IMR-90 (cell line): ENCODE measurements at regions not wholly inside any gene's neighbourhood (a gene's known extent, or its start where the extent isn't known, plus 50 kb on each side); places are given as distances from the start of the nearest gene placed in this dataset.

Source experiments
- ATAC-seq: fragments of 200-7000 bp; cut with Tn5 transposase; 2 replicates; pipeline ENCODE4 v1.9.1; 2020; ENCODE audit warnings: low read depth, mild to moderate bottlenecking, moderate library complexity
- BruUV-seq: library from RNA; stranded (reverse); fragments of 400-500 nt; replicated peaks from 2 replicates; lab custom pipeline; 2021; lab: Mats Ljungman, UMichigan
- CTCF ChIA-PET: fragments of 300-600 bp; formaldehyde crosslinking; extraction: SDS; loops from one replicate; lab custom pipeline; 2021; ENCODE audit warnings: antibody characterized with exemption; lab: Yijun Ruan, JAX
- POLR2A ChIA-PET: fragments of 300-600 bp; sonication (Branson Sonifier 250); formaldehyde crosslinking; loops from one replicate; lab custom pipeline; 2022; ENCODE audit warnings: antibody characterized with exemption; ENCODE audit not compliant: unreplicated experiment; lab: Charles Lee
- DNase-seq: peaks from one replicate; pipeline ENCODE4 v3.0.0; 2013
- H2AFZ ChIP-seq: replicated peaks from 2 replicates; pipeline ENCODE3; 2013; ENCODE audit warnings: low read length, mild to moderate bottlenecking; ENCODE audit not compliant: poor library complexity
- H2AK5ac ChIP-seq: 2 replicates; pipeline ENCODE4 v1.6.1; 2013; ENCODE audit warnings: low read depth, low read length, inconsistent platforms
- H2AK9ac ChIP-seq: replicated peaks from 2 replicates; pipeline ENCODE3; 2013; ENCODE audit warnings: mild to moderate bottlenecking, low read depth, low read length, moderate library complexity; ENCODE audit not compliant: poor library complexity
- H2BK120ac ChIP-seq: 2 replicates; pipeline ENCODE4 v1.6.1; 2013; ENCODE audit warnings: low read depth, low read length, inconsistent platforms
- H2BK15ac ChIP-seq: 3 replicates; pipeline ENCODE4 v1.6.1; 2013; ENCODE audit warnings: low read depth, low read length, inconsistent platforms
- H2BK20ac ChIP-seq: 2 replicates; pipeline ENCODE4 v1.6.1; 2013; ENCODE audit warnings: low read depth, mild to moderate bottlenecking, inconsistent platforms, low read length, moderate library complexity
- H2BK5ac ChIP-seq: 2 replicates; pipeline ENCODE4 v1.6.1; 2013; ENCODE audit warnings: mild to moderate bottlenecking, low read depth, low read length, inconsistent platforms; ENCODE audit not compliant: poor library complexity, severe bottlenecking
- H3K14ac ChIP-seq: replicated peaks from 2 replicates; pipeline ENCODE4 v1.6.1; 2013; ENCODE audit warnings: low read depth, low read length, inconsistent platforms
- H3K18ac ChIP-seq: 2 replicates; pipeline ENCODE4 v1.6.1; 2013; ENCODE audit warnings: low read depth, low read length, control low read depth
- H3K23ac ChIP-seq: 2 replicates; pipeline ENCODE4 v1.6.1; 2013; ENCODE audit warnings: low read depth, low read length, inconsistent platforms
- H3K27ac ChIP-seq: 2 replicates; pipeline ENCODE4 v1.5.1; 2013; ENCODE audit warnings: mild to moderate bottlenecking, control low read depth, low read length; ENCODE audit not compliant: insufficient read depth
- H3K27me3 ChIP-seq: 2 replicates; pipeline ENCODE4 v1.6.1; 2013; ENCODE audit warnings: low read length; ENCODE audit not compliant: control insufficient read depth, insufficient read depth
- H3K36me3 ChIP-seq: 2 replicates; pipeline ENCODE4 v1.6.1; 2013; ENCODE audit warnings: low read length, mixed read lengths; ENCODE audit not compliant: control insufficient read depth, insufficient read depth
- H3K4ac ChIP-seq: 2 replicates; pipeline ENCODE4 v1.6.1; 2013; ENCODE audit warnings: low read depth, low read length, inconsistent platforms
- H3K4me1 ChIP-seq: 2 replicates; pipeline ENCODE4 v1.6.1; 2013; ENCODE audit warnings: low read length, mixed read lengths; ENCODE audit not compliant: control insufficient read depth, insufficient read depth
- H3K4me2 ChIP-seq: 2 replicates; pipeline ENCODE4 v1.6.1; 2013; ENCODE audit warnings: low read depth, mild to moderate bottlenecking, control low read depth, low read length, moderate library complexity
- H3K4me3 ChIP-seq: 2 replicates; pipeline ENCODE4 v1.5.1; 2013; ENCODE audit warnings: low read depth, mild to moderate bottlenecking, control low read depth, low read length, moderate library complexity; ENCODE audit not compliant: insufficient read depth
- H3K56ac ChIP-seq: 2 replicates; pipeline ENCODE4 v1.6.1; 2013; ENCODE audit warnings: low read length, inconsistent platforms; ENCODE audit not compliant: insufficient read depth; ENCODE audit errors: extremely low read depth
- H3K79me1 ChIP-seq, 2 experiments: 2 replicates each; pipeline ENCODE4 v1.6.1; 2013; ENCODE audit warnings: low read length in 2 of 2, inconsistent platforms in 1 of 2, low read depth in 1 of 2
- H3K9ac ChIP-seq: 2 replicates; pipeline ENCODE4 v1.6.1; 2013; ENCODE audit warnings: low read depth, low read length, control low read depth
- H3K9me1 ChIP-seq: 2 replicates; pipeline ENCODE4 v1.6.1; 2013; ENCODE audit warnings: low read length, inconsistent platforms; ENCODE audit not compliant: insufficient read depth
- H3K9me3 ChIP-seq: 2 replicates; pipeline ENCODE4 v1.6.1; 2013; ENCODE audit warnings: low read length; ENCODE audit not compliant: control insufficient read depth, insufficient read depth
- H4K20me1 ChIP-seq: 2 replicates; pipeline ENCODE4 v1.6.1; 2013; ENCODE audit warnings: low read length, inconsistent platforms; ENCODE audit not compliant: insufficient read depth
- H4K5ac ChIP-seq: 2 replicates; pipeline ENCODE4 v1.6.1; 2013; ENCODE audit warnings: mild to moderate bottlenecking, low read depth, low read length, control low read depth
- H4K8ac ChIP-seq, 2 experiments: 2 replicates each; pipeline ENCODE4 v1.6.1; 2013; ENCODE audit warnings: low read depth in 2 of 2, low read length in 2 of 2, control low read depth in 1 of 2, inconsistent platforms in 1 of 2
- H4K91ac ChIP-seq: 2 replicates; pipeline ENCODE4 v1.6.1; 2013; ENCODE audit warnings: low read depth, low read length, inconsistent platforms; ENCODE audit not compliant: insufficient read depth
- FOS ChIP-seq: fragments of 150-350 bp; IDR thresholded peaks from 2 replicates; pipeline ENCODE4 v1.6.1; 2016; ENCODE audit warnings: low read depth, low read length
- MAFK ChIP-seq: IDR thresholded peaks from 2 replicates; pipeline ENCODE4 v1.6.1; 2012; ENCODE audit warnings: low read depth, low read length, improper control_type of control experiment
- MXI1 ChIP-seq: IDR thresholded peaks from 2 replicates; pipeline ENCODE4 v1.6.1; 2012; ENCODE audit warnings: low read depth, mild to moderate bottlenecking, low read length, moderate library complexity, borderline replicate concordance
- SMC3 ChIP-seq: fragments of 150-350 bp; IDR thresholded peaks from 2 replicates; pipeline ENCODE4 v1.6.1; 2016; ENCODE audit warnings: low read depth, mild to moderate bottlenecking, antibody characterized with exemption, low read length, moderate library complexity
- WGBS, 2 experiments: methylation state at CpG; one replicate each; pipeline versions ENCODE4 v1.1.5 to v1.1.7; 2013; ENCODE audit warnings: missing lambda C conversion rate in 2 of 2; ENCODE audit not compliant: insufficient read length in 1 of 2; ENCODE audit errors: extremely low coverage in 2 of 2; 5-methylcytosine and 5-hydroxymethylcytosine counted together
- dilution Hi-C: fragments of 300-500 bp; cut with HindIII; formaldehyde crosslinking; loops from one replicate; pipeline ENCODE4 v1.14.3; 2018; ENCODE audit warnings: low sequenced_read_pairs; ENCODE audit not compliant: unreplicated experiment
- in situ Hi-C: fragments of 300-500 bp; cut with MboI; formaldehyde crosslinking; loops from 3 replicates; pipeline ENCODE4 v1.14.3; 2019; ENCODE audit warnings: low sequenced_read_pairs, inconsistent platforms, mixed read lengths
- intact Hi-C: fragments of 100-400 bp; cut with micrococcal nuclease; formaldehyde crosslinking; loops from 2 replicates; pipeline ENCODE4 v1.10.0; 2022

- Histone ChIP-seq H3K9me3 (peaks cover 32% of the 10 kb centered on the region), H2BK5ac (no peak overlapping the region), H2AK5ac (no peak overlapping the region), H3K9me1 (no peaks in the 10 kb centered on the region), H4K8ac (no peak overlapping the region), H3K56ac (no peak overlapping the region), H3K27me3 (no peaks in the 10 kb centered on the region), H4K20me1 (no peaks in the 10 kb centered on the region), H2BK15ac (no peak overlapping the region), H2BK20ac (no peak overlapping the region), H3K14ac (no peak overlapping the region), H4K91ac (no peak overlapping the region), H2AK9ac (no peak overlapping the region), H3K36me3 (no peaks in the 10 kb centered on the region), H3K27ac (no peak overlapping the region), H4K5ac (no peak overlapping the region), H3K18ac (no peak overlapping the region), H3K9ac (no peak overlapping the region), H2AFZ (no peak overlapping the region), H2BK120ac (no peak overlapping the region), H3K4me3 (no peak overlapping the region), H3K79me1 (no peaks in the 10 kb centered on the region), H3K23ac (no peak overlapping the region), H3K4ac (no peak overlapping the region), H3K4me1 (no peaks in the 10 kb centered on the region), H3K4me2 (no peak overlapping the region)
- dilution Hi-C loops = no loop called here
- BruUV-seq = no TSS peak
- in situ Hi-C loops = no loop called here
- CTCF ChIA-PET = no interaction called here
- TF ChIP-seq SMC3 = no peak
- TF ChIP-seq MAFK = no peak
- no peak for TF ChIP-seq MXI1
- no peak for TF ChIP-seq FOS
- ATAC-seq (no peak), DNase-seq (no peak)
- intact Hi-C loops = no loop called here
- 94% methylated on average over 3 of the region's 17 CpGs; no CpG with 5 or more reads in 1 of the 2 experiments for WGBS, 2 experiments
- POLR2A ChIA-PET = no interaction called here
Measured at GRCh38 chr10:128694851-128695725, 568.9 kb upstream of the MKI67 start.
